D721Med (cell line): ENCODE measurements at regions not wholly inside any gene's neighbourhood (a gene's known extent, or its start where the extent isn't known, plus 50 kb on each side); places are given as distances from the start of the nearest gene placed in this dataset.

Experiments used
- DNase-seq: peaks from one replicate; pipeline ENCODE4 v3.0.0; 2011; ENCODE audit warnings: low spot score; ENCODE audit not compliant: insufficient read length
- FAIRE-seq: peaks from 2 replicates; lab custom pipeline; 2011; peaks lifted over from hg19 to GRCh38; lab: Jason Lieb, UNC
- CTCF ChIP-seq: IDR thresholded peaks from 2 replicates; pipeline ENCODE4 v1.5.1; 2012; ENCODE audit warnings: mild to moderate bottlenecking, control low read depth; ENCODE audit not compliant: insufficient read depth; ENCODE audit errors: missing control alignments

GRCh38 chr10:112006407-112006806 lies 177.2 kb downstream of the GPAM start:
- DNase-seq (no peak), FAIRE-seq (no peak)
- TF ChIP-seq CTCF: no peak

- no peak for DNase-seq
- no peak for TF ChIP-seq CTCF
- FAIRE-seq: no peak
These were observed 176.7 kb downstream of the GPAM start for GRCh38 chr10:112006831-112007230.

GRCh38 chr10:112022196-112022595 lies 161.4 kb downstream of the GPAM start:
- FAIRE-seq (no peak), DNase-seq (no peak)
- TF ChIP-seq CTCF: no peak

GRCh38 chr10:112024079-112024478 lies 159.5 kb downstream of the GPAM start:
- no peak for FAIRE-seq
- no peak for TF ChIP-seq CTCF
- DNase-seq: no peak

- DNase-seq (no peak), FAIRE-seq (no peak)
- TF ChIP-seq CTCF: no peak
These were observed 158.3 kb downstream of the GPAM start for GRCh38 chr10:112025228-112025627.

GRCh38 chr10:112026438-112026837 lies 157.1 kb downstream of the GPAM start:
- peak; percentile 5 for TF ChIP-seq CTCF
- DNase-seq: no peak
- no peak for FAIRE-seq

- no peak for TF ChIP-seq CTCF
- FAIRE-seq: no peak
- no peak for DNase-seq
These were observed 155.8 kb downstream of the GPAM start for GRCh38 chr10:112027731-112028280.
